SU-DHL-6 (cell line): ENCODE measurements at regions not wholly inside any gene's neighbourhood (a gene's known extent, or its start where the extent isn't known, plus 50 kb on each side); places are given as distances from the start of the nearest gene placed in this dataset.

Source experiments
- H2AFZ ChIP-seq: fragments of 200-600 bp; sonication (generic); 2 replicates; pipeline ENCODE4 v1.6.1; 2014; ENCODE audit warnings: low read depth, mild to moderate bottlenecking, moderate library complexity, mixed read lengths, antibody characterized with exemption, low read length; ENCODE audit not compliant: severe bottlenecking
- H3F3A ChIP-seq: fragments of 200-600 bp; shearing (Covaris generic); 2 replicates; pipeline ENCODE4 v1.6.0; 2016; ENCODE audit warnings: antibody characterized with exemption, mild to moderate bottlenecking; ENCODE audit not compliant: insufficient read depth
- H3K27ac ChIP-seq: fragments of 200-600 bp; sonication (generic); 2 replicates; pipeline ENCODE4 v1.5.1; 2016; ENCODE audit warnings: low read depth, mild to moderate bottlenecking, low read length, moderate library complexity, mixed read lengths
- H3K27me3 ChIP-seq: fragments of 200-600 bp; sonication (generic), shearing (Covaris generic); 2 replicates; pipeline ENCODE4 v1.6.0; 2014; ENCODE audit warnings: mild to moderate bottlenecking, low read length
- H3K36me3 ChIP-seq: fragments of 200-600 bp; sonication (generic); 2 replicates; pipeline ENCODE4 v1.6.1; 2014; ENCODE audit warnings: mild to moderate bottlenecking, low read length, mixed read lengths
- H3K4me2 ChIP-seq: fragments of 300-600, 200-600 bp; shearing (Covaris generic), sonication (generic); 2 replicates; pipeline ENCODE4 v1.6.0; 2014; ENCODE audit warnings: low read length, low read depth, mild to moderate bottlenecking; ENCODE audit not compliant: poor library complexity, severe bottlenecking
- H3K4me3 ChIP-seq: fragments of 200-600 bp; sonication (generic); 2 replicates; pipeline ENCODE4 v1.5.1; 2014; ENCODE audit warnings: antibody characterized with exemption, low read length, mild to moderate bottlenecking, mixed read lengths; ENCODE audit not compliant: insufficient read depth, poor library complexity, severe bottlenecking
- H3K79me2 ChIP-seq: fragments of 200-600 bp; sonication (generic); 2 replicates; pipeline ENCODE4 v1.6.1; 2014; ENCODE audit warnings: mild to moderate bottlenecking, low read length, moderate library complexity; ENCODE audit not compliant: insufficient read depth
- H3K9ac ChIP-seq: fragments of 200-600 bp; sonication (generic); 2 replicates; pipeline ENCODE4 v1.7.0; 2014; ENCODE audit warnings: mild to moderate bottlenecking, low read length
- H3K9me2 ChIP-seq: fragments of 200-600 bp; sonication (generic); replicated peaks from 2 replicates; pipeline ENCODE4 v1.6.1; 2014; ENCODE audit warnings: low read length; ENCODE audit not compliant: insufficient read depth
- H3K9me3 ChIP-seq: fragments of 200-600 bp; sonication (generic); 2 replicates; pipeline ENCODE4 v1.6.1; 2014; ENCODE audit warnings: low read length, mixed read lengths; ENCODE audit not compliant: insufficient read depth
- H4K20me1 ChIP-seq: fragments of 200-600 bp; sonication (generic); 2 replicates; pipeline ENCODE4 v1.6.1; 2014; ENCODE audit warnings: low read depth, mild to moderate bottlenecking, antibody characterized with exemption, low read length, moderate library complexity, mixed read lengths
- EZH2phosphoT487 ChIP-seq: fragments of 200-600 bp; sonication (generic), shearing (Covaris generic); conservative IDR thresholded peaks from 2 replicates; pipeline ENCODE4 v1.6.1; 2018; ENCODE audit warnings: mild to moderate bottlenecking, antibody characterized with exemption, low read length, moderate library complexity, mixed read lengths
- TF ChIP-seq, protein P1 (sequence below): fragments of 200-600 bp; sonication (generic); IDR thresholded peaks from one replicate; pipeline ENCODE4 v1.5.1; 2017; ENCODE audit warnings: antibody characterized with exemption, mild to moderate bottlenecking, low read length, moderate library complexity; ENCODE audit not compliant: insufficient read depth, poor library complexity, severe bottlenecking

DNA sequence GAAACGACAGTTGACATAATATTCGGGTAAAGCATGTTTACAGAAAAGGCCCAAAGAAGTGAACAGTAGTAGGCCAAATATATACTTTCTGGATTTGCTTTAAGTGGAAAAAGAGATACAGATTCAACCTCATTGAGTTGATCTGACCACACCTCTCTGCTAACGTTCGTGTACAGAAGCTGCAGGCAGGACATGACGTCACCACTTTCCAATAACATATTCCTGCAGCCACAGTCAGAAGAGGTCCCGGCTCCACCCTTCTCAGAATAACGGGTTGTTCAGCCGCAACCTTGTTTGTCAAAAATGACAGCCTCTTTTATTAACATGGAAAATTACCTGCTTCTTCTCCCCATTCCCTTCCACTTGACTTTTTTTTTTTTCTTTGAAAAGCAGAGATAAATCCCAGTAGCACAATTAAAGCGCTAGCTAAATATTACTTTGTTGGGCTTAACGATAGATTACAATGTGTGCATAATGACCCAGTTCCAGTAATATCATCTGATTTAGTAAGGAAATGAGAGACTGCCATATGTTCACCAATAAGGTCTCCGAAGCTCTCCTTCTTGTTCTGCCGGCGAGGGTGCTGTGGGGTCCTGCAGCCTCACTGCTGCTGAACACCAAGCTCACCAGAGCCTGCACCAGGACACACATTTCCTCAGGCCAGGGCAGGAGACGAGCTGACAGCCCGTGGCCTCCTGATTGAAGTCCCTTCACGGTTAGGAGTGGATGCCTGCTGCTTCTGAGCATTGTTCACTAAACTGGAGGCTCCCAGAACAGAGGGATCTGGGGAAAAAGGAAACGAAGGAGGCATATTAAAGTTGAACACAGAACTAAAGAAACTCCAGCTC lies 451.0 kb upstream of the SALL3 start:
- Histone ChIP-seq H3K9me2 (no peaks in the 10 kb centered on the region), H3K36me3 (no peaks in the 10 kb centered on the region), H3K27me3 (no peaks in the 10 kb centered on the region), H4K20me1 (no peaks in the 10 kb centered on the region), H2AFZ (no peak overlapping the region), H3K4me2 (no peak overlapping the region), H3F3A (no peaks in the 10 kb centered on the region), H3K4me3 (no peak overlapping the region), H3K27ac (no peak overlapping the region), H3K9me3 (no peaks in the 10 kb centered on the region), H3K79me2 (no peaks in the 10 kb centered on the region), H3K9ac (no peak overlapping the region)
- TF ChIP-seq, protein P1, sequence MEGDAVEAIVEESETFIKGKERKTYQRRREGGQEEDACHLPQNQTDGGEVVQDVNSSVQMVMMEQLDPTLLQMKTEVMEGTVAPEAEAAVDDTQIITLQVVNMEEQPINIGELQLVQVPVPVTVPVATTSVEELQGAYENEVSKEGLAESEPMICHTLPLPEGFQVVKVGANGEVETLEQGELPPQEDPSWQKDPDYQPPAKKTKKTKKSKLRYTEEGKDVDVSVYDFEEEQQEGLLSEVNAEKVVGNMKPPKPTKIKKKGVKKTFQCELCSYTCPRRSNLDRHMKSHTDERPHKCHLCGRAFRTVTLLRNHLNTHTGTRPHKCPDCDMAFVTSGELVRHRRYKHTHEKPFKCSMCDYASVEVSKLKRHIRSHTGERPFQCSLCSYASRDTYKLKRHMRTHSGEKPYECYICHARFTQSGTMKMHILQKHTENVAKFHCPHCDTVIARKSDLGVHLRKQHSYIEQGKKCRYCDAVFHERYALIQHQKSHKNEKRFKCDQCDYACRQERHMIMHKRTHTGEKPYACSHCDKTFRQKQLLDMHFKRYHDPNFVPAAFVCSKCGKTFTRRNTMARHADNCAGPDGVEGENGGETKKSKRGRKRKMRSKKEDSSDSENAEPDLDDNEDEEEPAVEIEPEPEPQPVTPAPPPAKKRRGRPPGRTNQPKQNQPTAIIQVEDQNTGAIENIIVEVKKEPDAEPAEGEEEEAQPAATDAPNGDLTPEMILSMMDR: no peak
- TF ChIP-seq EZH2phosphoT487: no peak

DNA sequence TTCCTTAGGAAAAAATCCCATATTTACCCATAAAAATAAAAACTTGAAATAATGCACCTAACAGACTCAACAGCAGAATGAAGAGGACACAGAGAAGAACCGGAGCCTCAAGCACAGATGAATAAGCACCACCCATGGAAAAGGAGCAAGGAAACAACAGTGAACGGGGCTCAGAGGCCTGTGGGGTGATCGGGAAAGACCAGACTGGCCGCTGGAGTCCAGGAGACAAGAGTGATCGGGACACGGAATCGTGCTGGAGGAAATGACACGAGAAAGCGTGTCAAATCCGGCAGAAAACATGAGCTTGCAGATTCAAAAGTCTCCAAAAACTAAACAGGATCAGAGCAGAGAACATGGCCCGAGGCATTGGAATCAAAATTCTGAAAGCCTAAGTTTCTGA lies 448.0 kb upstream of the SALL3 start:
- no peak overlapping the region for H3K27ac ChIP-seq
- TF ChIP-seq, protein P1: no peak
- TF ChIP-seq EZH2phosphoT487: no peak
- H3K9me3 ChIP-seq: no peaks in the 10 kb centered on the region

DNA sequence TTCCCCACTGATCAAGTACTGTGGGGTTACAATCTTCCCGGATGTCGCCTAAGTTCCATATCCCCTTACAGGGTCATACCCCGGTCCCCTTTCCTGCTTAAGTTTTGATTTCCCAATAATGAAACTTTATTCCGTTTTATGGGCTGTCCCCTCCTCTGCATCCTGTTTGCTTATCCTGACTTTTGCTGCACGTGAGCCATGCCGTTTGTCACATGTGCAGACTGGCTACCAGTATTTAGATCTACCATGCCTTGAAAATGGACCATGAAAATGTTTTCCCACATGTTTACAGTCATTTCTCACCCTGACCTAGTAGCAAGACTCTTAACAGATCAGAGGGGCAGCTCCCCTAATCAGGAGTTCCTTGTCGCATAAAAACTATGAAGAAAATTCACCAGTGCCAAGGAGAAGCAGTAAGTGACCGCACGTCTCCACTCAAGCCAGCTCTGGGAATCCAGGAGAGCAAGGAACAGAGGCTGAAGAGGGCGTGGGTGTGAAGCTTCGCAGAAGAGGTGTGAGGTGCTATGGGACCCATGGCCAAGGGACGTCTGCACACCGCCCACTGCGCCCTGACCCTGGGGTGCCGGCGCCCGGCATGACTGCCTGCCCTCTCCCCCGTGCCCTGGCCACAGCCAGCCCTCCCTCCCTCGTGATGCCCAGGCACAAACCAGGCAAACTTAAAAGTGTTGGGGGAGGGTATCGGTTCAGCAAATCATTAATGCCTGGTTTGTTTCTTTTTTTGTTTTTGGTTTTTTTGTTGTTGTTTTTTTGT lies 440.8 kb upstream of the SALL3 start:
- H3K79me2 ChIP-seq: no peaks in the 10 kb centered on the region
- no peaks in the 10 kb centered on the region for H3K36me3 ChIP-seq
- H3K9me2 ChIP-seq: no peaks in the 10 kb centered on the region
- H3K4me3 ChIP-seq: no peak overlapping the region
- H3F3A ChIP-seq: no peaks in the 10 kb centered on the region
- no peak overlapping the region for H3K27ac ChIP-seq
- no peak overlapping the region for H2AFZ ChIP-seq
- H3K9me3 ChIP-seq: no peaks in the 10 kb centered on the region
- no peaks in the 10 kb centered on the region for H3K27me3 ChIP-seq
- no peak for TF ChIP-seq EZH2phosphoT487
- TF ChIP-seq, protein P1: no peak
- no peak overlapping the region for H3K9ac ChIP-seq
- H3K4me2 ChIP-seq: no peak overlapping the region
- no peaks in the 10 kb centered on the region for H4K20me1 ChIP-seq

More for the DNA sequence above, 448.0 kb upstream of the SALL3 start:
- H3K9me2 ChIP-seq: no peaks in the 10 kb centered on the region
- H2AFZ ChIP-seq: no peak overlapping the region
- H3K4me3 ChIP-seq: no peak overlapping the region
- no peak overlapping the region for H3K4me2 ChIP-seq
- no peak overlapping the region for H3K9ac ChIP-seq
- H3K79me2 ChIP-seq: no peaks in the 10 kb centered on the region
- no peaks in the 10 kb centered on the region for H4K20me1 ChIP-seq
- no peaks in the 10 kb centered on the region for H3F3A ChIP-seq
- H3K36me3 ChIP-seq: no peaks in the 10 kb centered on the region
- H3K27me3 ChIP-seq: no peaks in the 10 kb centered on the region
